HepG2 (cell line): ENCODE measurements at regions not wholly inside any gene's neighbourhood (a gene's known extent, or its start where the extent isn't known, plus 50 kb on each side); places are given as distances from the start of the nearest gene placed in this dataset.

Experiments used
- NR3C1 ChIP-seq: sonication (generic); formaldehyde crosslinking; IDR thresholded peaks from 2 replicates; pipeline ENCODE4 v1.4.0; 2020; ENCODE audit warnings: missing genetic modification reagents
- RARA ChIP-seq: IDR thresholded peaks from 2 replicates; pipeline ENCODE4 v1.6.1; 2016; ENCODE audit warnings: missing genetic modification reagents, missing compliant biosample characterization
- RCOR2 ChIP-seq: IDR thresholded peaks from 2 replicates; pipeline ENCODE4 v1.6.1; 2016; ENCODE audit warnings: missing biosample characterization, missing genetic modification reagents
- ZBTB3 ChIP-seq: sonication (generic); formaldehyde crosslinking; IDR thresholded peaks from 2 replicates; pipeline ENCODE4 v1.4.0; 2020; ENCODE audit warnings: low read depth, mild to moderate bottlenecking, moderate library complexity, missing genetic modification reagents, borderline replicate concordance
- ZNF34 ChIP-seq: sonication (generic); formaldehyde crosslinking; IDR thresholded peaks from 2 replicates; pipeline ENCODE4 v1.4.0; 2020; ENCODE audit warnings: mild to moderate bottlenecking, missing genetic modification reagents, borderline replicate concordance
- TF ChIP-seq, protein P1 (sequence below): IDR thresholded peaks from 2 replicates; pipeline ENCODE4 v1.6.1; 2016; ENCODE audit warnings: low read depth, control low read depth
- TF ChIP-seq, protein P2 (sequence below), 2 experiments: sonication (generic) in 1 of 2; formaldehyde crosslinking in 1 of 2; IDR thresholded peaks; 2 replicates each; pipeline versions ENCODE4 v1.5.1 to v1.6.1; 2011 to 2020; ENCODE audit warnings: borderline replicate concordance in 1 of 2, low read depth in 1 of 2, low read length in 1 of 2, mild to moderate bottlenecking in 1 of 2, missing genetic modification reagents in 1 of 2, moderate library complexity in 1 of 2
- TF ChIP-seq, protein P3 (sequence below): IDR thresholded peaks from 2 replicates; pipeline ENCODE4 v1.6.1; 2016; ENCODE audit warnings: control low read depth
- TF ChIP-seq, protein P4 (sequence below): IDR thresholded peaks from 2 replicates; pipeline ENCODE4 v1.6.1; 2012; ENCODE audit warnings: low read depth, low read length, improper control_type of control experiment
- TF ChIP-seq, protein P5 (sequence below): sonication (generic); formaldehyde crosslinking; IDR thresholded peaks from 2 replicates; pipeline ENCODE4 v1.4.0; 2020; ENCODE audit warnings: missing genetic modification reagents, borderline replicate concordance
- TF ChIP-seq, protein P6 (sequence below): IDR thresholded peaks from 2 replicates; pipeline ENCODE4 v1.6.1; 2016; ENCODE audit warnings: low read depth, missing genetic modification reagents, missing compliant biosample characterization
- TF ChIP-seq, protein P7 (sequence below): sonication (generic); formaldehyde crosslinking; IDR thresholded peaks from 2 replicates; pipeline ENCODE4 v1.5.1; 2020; ENCODE audit warnings: missing genetic modification reagents, mild to moderate bottlenecking, borderline replicate concordance

DNA sequence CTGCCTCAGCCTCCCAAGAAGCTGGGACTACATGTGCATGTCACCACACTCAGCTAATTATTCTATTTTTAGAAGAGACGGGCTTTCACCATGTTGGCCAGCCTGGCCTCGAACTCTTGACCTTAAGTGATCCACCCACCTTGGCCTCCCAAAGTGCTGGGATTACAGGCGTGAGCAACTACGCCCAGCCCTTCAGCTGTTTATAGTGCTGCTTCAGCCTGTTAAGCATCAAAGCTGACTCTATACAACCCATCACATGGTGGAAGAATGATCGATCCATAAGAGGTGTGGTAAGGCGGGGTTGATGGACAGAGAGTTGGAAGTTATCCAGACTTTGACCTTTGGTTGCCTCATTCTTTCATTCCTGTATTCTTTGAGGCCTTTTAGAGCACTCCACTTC is 56.2 kb upstream of the RAPGEF2 start (continued):
- TF ChIP-seq, protein P1, sequence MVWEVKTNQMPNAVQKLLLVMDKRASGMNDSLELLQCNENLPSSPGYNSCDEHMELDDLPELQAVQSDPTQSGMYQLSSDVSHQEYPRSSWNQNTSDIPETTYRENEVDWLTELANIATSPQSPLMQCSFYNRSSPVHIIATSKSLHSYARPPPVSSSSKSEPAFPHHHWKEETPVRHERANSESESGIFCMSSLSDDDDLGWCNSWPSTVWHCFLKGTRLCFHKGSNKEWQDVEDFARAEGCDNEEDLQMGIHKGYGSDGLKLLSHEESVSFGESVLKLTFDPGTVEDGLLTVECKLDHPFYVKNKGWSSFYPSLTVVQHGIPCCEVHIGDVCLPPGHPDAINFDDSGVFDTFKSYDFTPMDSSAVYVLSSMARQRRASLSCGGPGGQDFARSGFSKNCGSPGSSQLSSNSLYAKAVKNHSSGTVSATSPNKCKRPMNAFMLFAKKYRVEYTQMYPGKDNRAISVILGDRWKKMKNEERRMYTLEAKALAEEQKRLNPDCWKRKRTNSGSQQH (CRISPR knock-in tag): no peak
- TF ChIP-seq RCOR2 (peak; percentile 89), NR3C1 (no peak), ZBTB3 (CRISPR knock-in tag) (no peak), ZNF34 (CRISPR knock-in tag) (no peak), RARA (CRISPR knock-in tag) (peak; percentile 86)
- TF ChIP-seq, protein P2, sequence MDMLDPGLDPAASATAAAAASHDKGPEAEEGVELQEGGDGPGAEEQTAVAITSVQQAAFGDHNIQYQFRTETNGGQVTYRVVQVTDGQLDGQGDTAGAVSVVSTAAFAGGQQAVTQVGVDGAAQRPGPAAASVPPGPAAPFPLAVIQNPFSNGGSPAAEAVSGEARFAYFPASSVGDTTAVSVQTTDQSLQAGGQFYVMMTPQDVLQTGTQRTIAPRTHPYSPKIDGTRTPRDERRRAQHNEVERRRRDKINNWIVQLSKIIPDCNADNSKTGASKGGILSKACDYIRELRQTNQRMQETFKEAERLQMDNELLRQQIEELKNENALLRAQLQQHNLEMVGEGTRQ (IDR thresholded peaks at IDR 0.05; ENCODE audit: low read depth, low read length): peak; percentile 58
- TF ChIP-seq, protein P2 (CRISPR knock-in tag; IDR thresholded peaks at IDR 0.05; ENCODE audit: borderline replicate concordance): peak; percentile 52; the same call in 1 of the 2 replicates
- TF ChIP-seq, protein P3, sequence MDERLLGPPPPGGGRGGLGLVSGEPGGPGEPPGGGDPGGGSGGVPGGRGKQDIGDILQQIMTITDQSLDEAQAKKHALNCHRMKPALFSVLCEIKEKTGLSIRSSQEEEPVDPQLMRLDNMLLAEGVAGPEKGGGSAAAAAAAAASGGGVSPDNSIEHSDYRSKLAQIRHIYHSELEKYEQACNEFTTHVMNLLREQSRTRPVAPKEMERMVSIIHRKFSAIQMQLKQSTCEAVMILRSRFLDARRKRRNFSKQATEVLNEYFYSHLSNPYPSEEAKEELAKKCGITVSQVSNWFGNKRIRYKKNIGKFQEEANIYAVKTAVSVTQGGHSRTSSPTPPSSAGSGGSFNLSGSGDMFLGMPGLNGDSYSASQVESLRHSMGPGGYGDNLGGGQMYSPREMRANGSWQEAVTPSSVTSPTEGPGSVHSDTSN (CRISPR knock-in tag): peak; percentile 90
- TF ChIP-seq, protein P4, sequence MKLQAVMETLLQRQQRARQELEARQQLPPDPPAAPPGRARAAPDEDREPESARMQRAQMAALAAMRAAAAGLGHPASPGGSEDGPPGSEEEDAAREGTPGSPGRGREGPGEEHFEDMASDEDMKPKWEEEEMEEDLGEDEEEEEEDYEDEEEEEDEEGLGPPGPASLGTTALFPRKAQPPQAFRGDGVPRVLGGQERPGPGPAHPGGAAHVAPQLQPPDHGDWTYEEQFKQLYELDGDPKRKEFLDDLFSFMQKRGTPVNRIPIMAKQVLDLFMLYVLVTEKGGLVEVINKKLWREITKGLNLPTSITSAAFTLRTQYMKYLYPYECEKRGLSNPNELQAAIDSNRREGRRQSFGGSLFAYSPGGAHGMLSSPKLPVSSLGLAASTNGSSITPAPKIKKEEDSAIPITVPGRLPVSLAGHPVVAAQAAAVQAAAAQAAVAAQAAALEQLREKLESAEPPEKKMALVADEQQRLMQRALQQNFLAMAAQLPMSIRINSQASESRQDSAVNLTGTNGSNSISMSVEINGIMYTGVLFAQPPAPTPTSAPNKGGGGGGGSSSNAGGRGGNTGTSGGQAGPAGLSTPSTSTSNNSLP: peak; percentile 63
- TF ChIP-seq, protein P5, sequence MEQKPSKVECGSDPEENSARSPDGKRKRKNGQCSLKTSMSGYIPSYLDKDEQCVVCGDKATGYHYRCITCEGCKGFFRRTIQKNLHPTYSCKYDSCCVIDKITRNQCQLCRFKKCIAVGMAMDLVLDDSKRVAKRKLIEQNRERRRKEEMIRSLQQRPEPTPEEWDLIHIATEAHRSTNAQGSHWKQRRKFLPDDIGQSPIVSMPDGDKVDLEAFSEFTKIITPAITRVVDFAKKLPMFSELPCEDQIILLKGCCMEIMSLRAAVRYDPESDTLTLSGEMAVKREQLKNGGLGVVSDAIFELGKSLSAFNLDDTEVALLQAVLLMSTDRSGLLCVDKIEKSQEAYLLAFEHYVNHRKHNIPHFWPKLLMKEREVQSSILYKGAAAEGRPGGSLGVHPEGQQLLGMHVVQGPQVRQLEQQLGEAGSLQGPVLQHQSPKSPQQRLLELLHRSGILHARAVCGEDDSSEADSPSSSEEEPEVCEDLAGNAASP (CRISPR knock-in tag): 0 out of 2 replicates have a peak, but pooled peaks have one; percentile 12
- TF ChIP-seq, protein P6, sequence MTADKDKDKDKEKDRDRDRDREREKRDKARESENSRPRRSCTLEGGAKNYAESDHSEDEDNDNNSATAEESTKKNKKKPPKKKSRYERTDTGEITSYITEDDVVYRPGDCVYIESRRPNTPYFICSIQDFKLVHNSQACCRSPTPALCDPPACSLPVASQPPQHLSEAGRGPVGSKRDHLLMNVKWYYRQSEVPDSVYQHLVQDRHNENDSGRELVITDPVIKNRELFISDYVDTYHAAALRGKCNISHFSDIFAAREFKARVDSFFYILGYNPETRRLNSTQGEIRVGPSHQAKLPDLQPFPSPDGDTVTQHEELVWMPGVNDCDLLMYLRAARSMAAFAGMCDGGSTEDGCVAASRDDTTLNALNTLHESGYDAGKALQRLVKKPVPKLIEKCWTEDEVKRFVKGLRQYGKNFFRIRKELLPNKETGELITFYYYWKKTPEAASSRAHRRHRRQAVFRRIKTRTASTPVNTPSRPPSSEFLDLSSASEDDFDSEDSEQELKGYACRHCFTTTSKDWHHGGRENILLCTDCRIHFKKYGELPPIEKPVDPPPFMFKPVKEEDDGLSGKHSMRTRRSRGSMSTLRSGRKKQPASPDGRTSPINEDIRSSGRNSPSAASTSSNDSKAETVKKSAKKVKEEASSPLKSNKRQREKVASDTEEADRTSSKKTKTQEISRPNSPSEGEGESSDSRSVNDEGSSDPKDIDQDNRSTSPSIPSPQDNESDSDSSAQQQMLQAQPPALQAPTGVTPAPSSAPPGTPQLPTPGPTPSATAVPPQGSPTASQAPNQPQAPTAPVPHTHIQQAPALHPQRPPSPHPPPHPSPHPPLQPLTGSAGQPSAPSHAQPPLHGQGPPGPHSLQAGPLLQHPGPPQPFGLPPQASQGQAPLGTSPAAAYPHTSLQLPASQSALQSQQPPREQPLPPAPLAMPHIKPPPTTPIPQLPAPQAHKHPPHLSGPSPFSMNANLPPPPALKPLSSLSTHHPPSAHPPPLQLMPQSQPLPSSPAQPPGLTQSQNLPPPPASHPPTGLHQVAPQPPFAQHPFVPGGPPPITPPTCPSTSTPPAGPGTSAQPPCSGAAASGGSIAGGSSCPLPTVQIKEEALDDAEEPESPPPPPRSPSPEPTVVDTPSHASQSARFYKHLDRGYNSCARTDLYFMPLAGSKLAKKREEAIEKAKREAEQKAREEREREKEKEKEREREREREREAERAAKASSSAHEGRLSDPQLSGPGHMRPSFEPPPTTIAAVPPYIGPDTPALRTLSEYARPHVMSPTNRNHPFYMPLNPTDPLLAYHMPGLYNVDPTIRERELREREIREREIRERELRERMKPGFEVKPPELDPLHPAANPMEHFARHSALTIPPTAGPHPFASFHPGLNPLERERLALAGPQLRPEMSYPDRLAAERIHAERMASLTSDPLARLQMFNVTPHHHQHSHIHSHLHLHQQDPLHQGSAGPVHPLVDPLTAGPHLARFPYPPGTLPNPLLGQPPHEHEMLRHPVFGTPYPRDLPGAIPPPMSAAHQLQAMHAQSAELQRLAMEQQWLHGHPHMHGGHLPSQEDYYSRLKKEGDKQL (CRISPR knock-in tag): peak; percentile 49; the same call in 1 of the 2 replicates
- TF ChIP-seq, protein P7, sequence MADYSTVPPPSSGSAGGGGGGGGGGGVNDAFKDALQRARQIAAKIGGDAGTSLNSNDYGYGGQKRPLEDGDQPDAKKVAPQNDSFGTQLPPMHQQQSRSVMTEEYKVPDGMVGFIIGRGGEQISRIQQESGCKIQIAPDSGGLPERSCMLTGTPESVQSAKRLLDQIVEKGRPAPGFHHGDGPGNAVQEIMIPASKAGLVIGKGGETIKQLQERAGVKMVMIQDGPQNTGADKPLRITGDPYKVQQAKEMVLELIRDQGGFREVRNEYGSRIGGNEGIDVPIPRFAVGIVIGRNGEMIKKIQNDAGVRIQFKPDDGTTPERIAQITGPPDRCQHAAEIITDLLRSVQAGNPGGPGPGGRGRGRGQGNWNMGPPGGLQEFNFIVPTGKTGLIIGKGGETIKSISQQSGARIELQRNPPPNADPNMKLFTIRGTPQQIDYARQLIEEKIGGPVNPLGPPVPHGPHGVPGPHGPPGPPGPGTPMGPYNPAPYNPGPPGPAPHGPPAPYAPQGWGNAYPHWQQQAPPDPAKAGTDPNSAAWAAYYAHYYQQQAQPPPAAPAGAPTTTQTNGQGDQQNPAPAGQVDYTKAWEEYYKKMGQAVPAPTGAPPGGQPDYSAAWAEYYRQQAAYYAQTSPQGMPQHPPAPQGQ (CRISPR knock-in tag): no peak
